ENCODE measurements at regions not wholly inside any gene's neighbourhood (a gene's known extent, or its start where the extent isn't known, plus 50 kb on each side); places are given as distances from the start of the nearest gene placed in this dataset.

GRCh38 chr17:72254808-72255449 lies 134.1 kb downstream of the SOX9 start:
- DNase-seq (ENCODE audit: insufficient read length, low spot score) (no peak), FAIRE-seq (no peak)
- no peak for TF ChIP-seq CTCF (IDR thresholded peaks at IDR 0.05; ENCODE audit: insufficient read depth, missing control alignments)

- FAIRE-seq (no peak), DNase-seq (ENCODE audit: insufficient read length, low spot score) (no peak)
- no peak for TF ChIP-seq CTCF (IDR thresholded peaks at IDR 0.05; ENCODE audit: insufficient read depth, missing control alignments)
These were observed 134.7 kb downstream of the SOX9 start for GRCh38 chr17:72255481-72255880.

GRCh38 chr17:72258711-72259110 lies 137.9 kb downstream of the SOX9 start:
- no peak for TF ChIP-seq CTCF (IDR thresholded peaks at IDR 0.05; ENCODE audit: insufficient read depth, missing control alignments)
- DNase-seq (ENCODE audit: insufficient read length, low spot score), result no peak
- FAIRE-seq, result no peak

GRCh38 chr17:72259922-72260321 lies 139.1 kb downstream of the SOX9 start:
- FAIRE-seq (no peak), DNase-seq (ENCODE audit: insufficient read length, low spot score) (no peak)
- no peak for TF ChIP-seq CTCF (IDR thresholded peaks at IDR 0.05; ENCODE audit: insufficient read depth, missing control alignments)

GRCh38 chr17:72262766-72263165 lies 141.9 kb downstream of the SOX9 start:
- no peak for DNase-seq (ENCODE audit: insufficient read length, low spot score)
- TF ChIP-seq CTCF (IDR thresholded peaks at IDR 0.05; ENCODE audit: insufficient read depth, missing control alignments), result no peak
- no peak for FAIRE-seq

- no peak for TF ChIP-seq CTCF (IDR thresholded peaks at IDR 0.05; ENCODE audit: insufficient read depth, missing control alignments)
- FAIRE-seq (no peak), DNase-seq (ENCODE audit: insufficient read length, low spot score) (no peak)
These were observed 144.0 kb downstream of the SOX9 start for GRCh38 chr17:72264682-72265405.

- DNase-seq (ENCODE audit: insufficient read length, low spot score) (no peak), FAIRE-seq (no peak)
- TF ChIP-seq CTCF (IDR thresholded peaks at IDR 0.05; ENCODE audit: insufficient read depth, missing control alignments), result no peak
These were observed 145.4 kb downstream of the SOX9 start for GRCh38 chr17:72266112-72266775.
